ENCODE measurements at regions not wholly inside any gene's neighbourhood (a gene's known extent, or its start where the extent isn't known, plus 50 kb on each side); places are given as distances from the start of the nearest gene placed in this dataset.

DNA sequence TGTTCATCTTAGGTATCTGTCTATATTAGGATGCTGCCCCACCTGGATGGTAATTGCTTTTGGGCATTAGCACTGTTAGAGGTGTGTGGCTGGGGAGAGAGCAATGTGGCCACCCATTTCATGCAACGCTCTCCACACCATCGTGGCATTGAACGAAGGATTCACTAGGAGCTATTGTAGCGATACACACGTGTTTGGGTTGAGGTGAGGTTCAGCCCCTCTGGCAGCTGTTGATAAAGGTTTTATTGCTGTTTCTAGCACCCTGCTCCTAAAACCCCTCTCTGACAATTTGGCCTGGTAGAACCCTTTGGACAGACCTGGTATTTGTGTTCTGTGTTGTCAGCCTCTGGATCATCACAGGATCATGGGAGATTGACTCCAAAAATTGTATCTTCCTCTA is 280.9 kb downstream of the PRL start:
- no peak overlapping the region for H3K4me3 ChIP-seq (ENCODE audit: low read depth, low read length)
- H2BK12ac ChIP-seq (ENCODE audit: low read length), result no peak overlapping the region
- H2AK5ac ChIP-seq (ENCODE audit: low read length), result no peak overlapping the region
- no peaks in the 10 kb centered on the region for H3K27me3 ChIP-seq (ENCODE audit: insufficient read depth, low read length)
- peaks cover 2 to 3% of the 10 kb centered on the region in 2 experiments for H3K36me3 ChIP-seq (ENCODE audit: control insufficient read depth in 1 of 2, insufficient read depth in 2 of 2, low read length in 2 of 2)
- H3K4me2 ChIP-seq (ENCODE audit: low read length), result no peak overlapping the region
- H4K8ac ChIP-seq (ENCODE audit: low read depth, low read length), result no peak overlapping the region
- no peak overlapping the region for H3K23ac ChIP-seq (ENCODE audit: low read length)
- no peaks in the 10 kb centered on the region for H3K79me1 ChIP-seq (ENCODE audit: low read length)
- no peaks in the 10 kb centered on the region for H3K79me2 ChIP-seq (ENCODE audit: control insufficient read depth, insufficient read depth, low read length, poor library complexity)
- no peak for DNase-seq
- no peak overlapping the region for H3K9ac ChIP-seq (ENCODE audit: low read length)
- H3K27ac ChIP-seq (ENCODE audit: low read depth, low read length), result no peak overlapping the region
- no peak overlapping the region for H2AFZ ChIP-seq (ENCODE audit: insufficient read depth, low read length, poor library complexity)
- no peak overlapping the region for H2BK5ac ChIP-seq (ENCODE audit: low read depth, low read length, poor library complexity)
- H3K4ac ChIP-seq (ENCODE audit: low read depth, low read length), result no peak overlapping the region
- H3K18ac ChIP-seq (ENCODE audit: low read length), result no peak overlapping the region
- H2BK120ac ChIP-seq (ENCODE audit: insufficient read depth, low read length, poor library complexity), result no peak overlapping the region
- no CpG with 5 or more reads among the region's 5 CpGs for WGBS (ENCODE audit: extremely low coverage, insufficient coverage, insufficient read length)
- H4K12ac ChIP-seq (ENCODE audit: low read depth, low read length), result no peak overlapping the region
- no peaks in the 10 kb centered on the region for H3K9me3 ChIP-seq (ENCODE audit: insufficient read depth, low read depth, low read length)
- H4K91ac ChIP-seq (ENCODE audit: low read depth, low read length), result no peak overlapping the region
- no peak overlapping the region for H3K14ac ChIP-seq (ENCODE audit: low read length)
- H3K4me1 ChIP-seq (ENCODE audit: control insufficient read depth in 1 of 2, insufficient read depth in 2 of 2, low read length in 2 of 2), result no peaks in the 10 kb centered on the region

DNA sequence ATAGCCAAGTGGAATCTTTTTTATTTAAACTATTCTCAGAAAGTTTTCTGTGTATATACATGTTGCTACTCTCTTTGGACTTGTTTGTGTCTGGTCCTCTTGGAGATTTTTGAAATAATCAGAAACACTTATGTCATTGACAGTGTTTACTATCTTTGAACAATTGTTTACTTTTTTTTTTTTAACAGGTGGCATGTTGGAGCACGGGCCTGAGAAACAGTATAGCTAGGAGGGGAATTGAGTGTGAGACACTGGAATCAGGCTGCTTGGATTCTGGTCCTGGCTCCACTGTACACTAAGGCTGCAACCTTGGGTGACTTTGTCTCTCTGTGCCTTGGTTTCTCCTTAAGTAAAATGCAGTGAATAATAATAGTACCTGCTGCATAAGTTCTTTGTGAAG is 279.6 kb downstream of the PRL start:
- Histone ChIP-seq H4K8ac (ENCODE audit: low read depth, low read length) (no peak overlapping the region), H3K4ac (ENCODE audit: low read depth, low read length) (no peak overlapping the region), H2BK120ac (ENCODE audit: insufficient read depth, low read length, poor library complexity) (no peak overlapping the region), H4K12ac (ENCODE audit: low read depth, low read length) (no peak overlapping the region), H3K79me2 (ENCODE audit: control insufficient read depth, insufficient read depth, low read length, poor library complexity) (no peaks in the 10 kb centered on the region), H3K9ac (ENCODE audit: low read length) (no peak overlapping the region), H3K9me3 (ENCODE audit: insufficient read depth, low read depth, low read length) (peaks cover 4% of the 10 kb centered on the region), H2BK12ac (ENCODE audit: low read length) (no peak overlapping the region), H3K27me3 (ENCODE audit: insufficient read depth, low read length) (no peaks in the 10 kb centered on the region), H3K79me1 (ENCODE audit: low read length) (no peaks in the 10 kb centered on the region), H3K4me1 (ENCODE audit: control insufficient read depth in 1 of 2, insufficient read depth in 2 of 2, low read length in 2 of 2) (no peaks in the 10 kb centered on the region), H2AK5ac (ENCODE audit: low read length) (no peak overlapping the region), H2AFZ (ENCODE audit: insufficient read depth, low read length, poor library complexity) (no peak overlapping the region), H3K4me3 (ENCODE audit: low read depth, low read length) (no peak overlapping the region), H3K4me2 (ENCODE audit: low read length) (no peak overlapping the region), H3K36me3 (ENCODE audit: control insufficient read depth in 1 of 2, insufficient read depth in 2 of 2, low read length in 2 of 2) (peaks cover 9 to 10% of the 10 kb centered on the region in 2 experiments), H4K91ac (ENCODE audit: low read depth, low read length) (no peak overlapping the region), H2BK5ac (ENCODE audit: low read depth, low read length, poor library complexity) (no peak overlapping the region), H3K23ac (ENCODE audit: low read length) (no peak overlapping the region), H3K18ac (ENCODE audit: low read length) (no peak overlapping the region), H3K14ac (ENCODE audit: low read length) (no peak overlapping the region), H3K27ac (ENCODE audit: low read depth, low read length) (no peak overlapping the region)
- WGBS (ENCODE audit: extremely low coverage, insufficient coverage, insufficient read length), result no CpG with 5 or more reads among the region's 1 CpG
- DNase-seq, result no peak

- Histone ChIP-seq H2BK5ac (ENCODE audit: low read depth, low read length, poor library complexity) (no peak overlapping the region), H3K4me1 (ENCODE audit: control insufficient read depth in 1 of 2, insufficient read depth in 2 of 2, low read length in 2 of 2) (no peaks in the 10 kb centered on the region), H2BK120ac (ENCODE audit: insufficient read depth, low read length, poor library complexity) (no peak overlapping the region), H3K79me2 (ENCODE audit: control insufficient read depth, insufficient read depth, low read length, poor library complexity) (no peaks in the 10 kb centered on the region), H2AFZ (ENCODE audit: insufficient read depth, low read length, poor library complexity) (no peak overlapping the region), H4K8ac (ENCODE audit: low read depth, low read length) (no peak overlapping the region), H3K23ac (ENCODE audit: low read length) (no peak overlapping the region), H4K12ac (ENCODE audit: low read depth, low read length) (no peak overlapping the region), H3K9ac (ENCODE audit: low read length) (no peak overlapping the region), H3K27ac (ENCODE audit: low read depth, low read length) (no peak overlapping the region), H3K27me3 (ENCODE audit: insufficient read depth, low read length) (no peaks in the 10 kb centered on the region), H3K79me1 (ENCODE audit: low read length) (peaks cover 4% of the 10 kb centered on the region), H2BK12ac (ENCODE audit: low read length) (no peak overlapping the region), H3K18ac (ENCODE audit: low read length) (no peak overlapping the region), H3K36me3 (ENCODE audit: control insufficient read depth in 1 of 2, insufficient read depth in 2 of 2, low read length in 2 of 2) (peaks cover 12 to 14% of the 10 kb centered on the region in 2 experiments), H3K4me3 (ENCODE audit: low read depth, low read length) (no peak overlapping the region), H3K4ac (ENCODE audit: low read depth, low read length) (no peak overlapping the region), H2AK5ac (ENCODE audit: low read length) (no peak overlapping the region), H3K14ac (ENCODE audit: low read length) (no peak overlapping the region), H3K9me3 (ENCODE audit: insufficient read depth, low read depth, low read length) (peaks cover 6% of the 10 kb centered on the region), H3K4me2 (ENCODE audit: low read length) (no peak overlapping the region), H4K91ac (ENCODE audit: low read depth, low read length) (no peak overlapping the region)
- no peak for DNase-seq
- no CpG with 5 or more reads among the region's 4 CpGs for WGBS (ENCODE audit: extremely low coverage, insufficient coverage, insufficient read length)
Observed at GRCh38 chr6:22017766-22018165, 279.1 kb downstream of the PRL start.

DNA sequence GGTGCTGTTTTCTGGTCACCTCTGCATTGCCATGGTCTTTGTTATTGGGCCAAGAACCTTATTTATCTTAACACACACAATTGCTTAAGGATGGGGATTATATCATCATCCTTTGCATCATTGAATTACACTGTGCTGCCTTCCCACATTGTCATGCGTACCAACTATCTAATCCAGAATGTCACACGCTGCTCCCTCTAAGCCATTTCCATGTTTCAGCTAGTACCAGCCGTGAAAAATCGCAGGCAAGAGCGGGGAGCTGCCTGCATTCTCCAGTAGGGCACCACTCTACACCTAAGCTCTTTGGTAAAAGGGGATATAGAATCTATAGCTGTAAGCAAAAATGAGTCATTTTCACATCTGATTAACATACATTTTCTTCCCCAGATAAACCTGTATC is 277.0 kb downstream of the PRL start:
- Histone ChIP-seq H2BK120ac (ENCODE audit: insufficient read depth, low read length, poor library complexity) (no peak overlapping the region), H2BK12ac (ENCODE audit: low read length) (no peak overlapping the region), H3K4me1 (ENCODE audit: control insufficient read depth in 1 of 2, insufficient read depth in 2 of 2, low read length in 2 of 2) (no peaks in the 10 kb centered on the region), H3K14ac (ENCODE audit: low read length) (no peak overlapping the region), H3K4ac (ENCODE audit: low read depth, low read length) (no peak overlapping the region), H2AK5ac (ENCODE audit: low read length) (no peak overlapping the region), H3K18ac (ENCODE audit: low read length) (no peak overlapping the region), H3K4me3 (ENCODE audit: low read depth, low read length) (no peak overlapping the region), H3K23ac (ENCODE audit: low read length) (no peak overlapping the region), H2AFZ (ENCODE audit: insufficient read depth, low read length, poor library complexity) (no peak overlapping the region), H4K12ac (ENCODE audit: low read depth, low read length) (no peak overlapping the region), H3K79me2 (ENCODE audit: control insufficient read depth, insufficient read depth, low read length, poor library complexity) (no peaks in the 10 kb centered on the region), H3K9me3 (ENCODE audit: insufficient read depth, low read depth, low read length) (peaks cover 6% of the 10 kb centered on the region), H4K91ac (ENCODE audit: low read depth, low read length) (no peak overlapping the region), H4K8ac (ENCODE audit: low read depth, low read length) (no peak overlapping the region), H3K27me3 (ENCODE audit: insufficient read depth, low read length) (no peaks in the 10 kb centered on the region), H3K79me1 (ENCODE audit: low read length) (peaks cover 4% of the 10 kb centered on the region), H3K4me2 (ENCODE audit: low read length) (no peak overlapping the region), H3K36me3 (ENCODE audit: control insufficient read depth in 1 of 2, insufficient read depth in 2 of 2, low read length in 2 of 2) (peaks cover 11 to 14% of the 10 kb centered on the region in 2 experiments), H3K27ac (ENCODE audit: low read depth, low read length) (no peak overlapping the region), H2BK5ac (ENCODE audit: low read depth, low read length, poor library complexity) (no peak overlapping the region), H3K9ac (ENCODE audit: low read length) (no peak overlapping the region)
- no CpG with 5 or more reads among the region's 5 CpGs for WGBS (ENCODE audit: extremely low coverage, insufficient coverage, insufficient read length)
- DNase-seq, result no peak

Data from trophoblast cell (in vitro differentiated cells and primary cell).